GM19395 (cell line): ENCODE measurements at regions not wholly inside any gene's neighbourhood (a gene's known extent, or its start where the extent isn't known, plus 50 kb on each side); places are given as distances from the start of the nearest gene placed in this dataset.

Experiments
- ATAC-seq: cut with Tn5 transposase; IDR thresholded peaks from one replicate; pipeline ENCODE4 v1.9.1; 2021; ENCODE audit warnings: mild to moderate bottlenecking, moderate library complexity; ENCODE audit not compliant: unreplicated experiment

GRCh38 chr3:80113331-80113730 lies 345.5 kb upstream of the ROBO1 start:
- no peak for ATAC-seq

GRCh38 chr3:80099559-80100066 lies 331.8 kb upstream of the ROBO1 start:
- ATAC-seq, result no peak

- ATAC-seq, result no peak
Observed at GRCh38 chr3:80097674-80098073, 329.9 kb upstream of the ROBO1 start.

GRCh38 chr3:80096909-80097308 lies 329.1 kb upstream of the ROBO1 start:
- ATAC-seq, result no peak

- no peak for ATAC-seq
Observed at GRCh38 chr3:80094589-80094988, 326.8 kb upstream of the ROBO1 start.

- ATAC-seq, result no peak
Observed at GRCh38 chr3:80087767-80088166, 320.0 kb upstream of the ROBO1 start.

- no peak for ATAC-seq
Observed at GRCh38 chr3:80086426-80086825, 318.6 kb upstream of the ROBO1 start.

- ATAC-seq, result no peak
Observed at GRCh38 chr3:80079886-80080285, 312.1 kb upstream of the ROBO1 start.

GRCh38 chr3:80068459-80068858 lies 300.7 kb upstream of the ROBO1 start:
- ATAC-seq, result no peak

GRCh38 chr3:80063535-80063934 lies 295.7 kb upstream of the ROBO1 start:
- no peak for ATAC-seq

- no peak for ATAC-seq
Observed at GRCh38 chr3:80060664-80061063, 292.9 kb upstream of the ROBO1 start.

- ATAC-seq, result no peak
Observed at GRCh38 chr3:80055306-80055705, 287.5 kb upstream of the ROBO1 start.

GRCh38 chr3:80052271-80052670 lies 284.5 kb upstream of the ROBO1 start:
- ATAC-seq, result no peak

GRCh38 chr3:80051602-80051962 lies 283.8 kb upstream of the ROBO1 start:
- no peak for ATAC-seq

GRCh38 chr3:80050826-80051601 lies 283.2 kb upstream of the ROBO1 start:
- no peak for ATAC-seq

- ATAC-seq, result no peak
Observed at GRCh38 chr3:80043226-80043625, 275.4 kb upstream of the ROBO1 start.

GRCh38 chr3:80040067-80040466 lies 272.3 kb upstream of the ROBO1 start:
- ATAC-seq, result no peak

GRCh38 chr3:80036176-80036575 lies 268.4 kb upstream of the ROBO1 start:
- ATAC-seq, result no peak

GRCh38 chr3:80035021-80035420 lies 267.2 kb upstream of the ROBO1 start:
- no peak for ATAC-seq

- no peak for ATAC-seq
Observed at GRCh38 chr3:80023010-80023409, 255.2 kb upstream of the ROBO1 start.

GRCh38 chr3:80018375-80018774 lies 250.6 kb upstream of the ROBO1 start:
- ATAC-seq, result no peak

GRCh38 chr3:80017369-80017768 lies 249.6 kb upstream of the ROBO1 start:
- no peak for ATAC-seq

- no peak for ATAC-seq
Observed at GRCh38 chr3:80014576-80014975, 246.8 kb upstream of the ROBO1 start.
